ENCODE measurements at regions not wholly inside any gene's neighbourhood (a gene's known extent, or its start where the extent isn't known, plus 50 kb on each side); places are given as distances from the start of the nearest gene placed in this dataset.

DNA sequence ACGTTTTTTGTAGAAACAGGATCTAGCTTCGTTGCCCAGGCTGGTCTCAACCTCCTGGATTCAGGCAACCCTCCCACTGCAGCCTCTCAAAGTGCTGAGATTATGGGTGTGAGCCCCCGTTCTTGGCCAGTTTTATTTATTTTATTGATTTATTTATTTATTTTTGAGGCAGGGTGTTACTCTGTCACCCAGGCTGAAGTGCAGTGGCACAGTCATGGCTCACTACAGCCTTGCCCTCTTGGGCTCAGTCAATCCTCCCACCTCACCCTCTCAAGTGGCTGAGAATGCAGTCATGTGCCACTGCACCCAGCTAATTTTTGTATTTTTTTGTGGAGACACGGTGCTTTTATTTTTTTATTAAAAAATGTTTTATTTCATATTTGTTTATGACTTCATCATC is 79.9 kb upstream of the ATF7IP2 start:
- no peak for DNase-seq
- Histone ChIP-seq H3K27me3 (replicated peaks; ENCODE audit: insufficient read depth) (no peaks in the 10 kb centered on the region), H2AFZ (no peak overlapping the region), H3K9me2 (ENCODE audit: insufficient read depth) (no peaks in the 10 kb centered on the region), H3F3A (ENCODE audit: insufficient read depth) (no peaks in the 10 kb centered on the region), H3K4me3 (no peak overlapping the region), H3K9ac (no peak overlapping the region), H3K4me1 (ENCODE audit: insufficient read depth) (no peaks in the 10 kb centered on the region), H3K9me3 (ENCODE audit: low read depth) (no peaks in the 10 kb centered on the region), H3K79me2 (ENCODE audit: insufficient read depth) (no peaks in the 10 kb centered on the region), H3K27ac (no peak overlapping the region), H3K4me2 (ENCODE audit: unreplicated experiment) (no peak overlapping the region), H4K20me1 (ENCODE audit: insufficient read depth) (no peaks in the 10 kb centered on the region), H3K36me3 (ENCODE audit: low read depth) (no peaks in the 10 kb centered on the region)
- in situ Hi-C loops (cut with MboI), result no loop called here
- 29 to 30% methylated on average over 4 of the region's 4 CpGs for WGBS, 2 experiments (ENCODE audit: low coverage in 1 of 2, low lambda C conversion rate in 2 of 2, missing lambda C conversion rate in 2 of 2)
- TF ChIP-seq EZH2phosphoT487 (IDR thresholded peaks at IDR 0.05; ENCODE audit: insufficient read depth, low read depth), result no peak
- no peak for TF ChIP-seq EZH2 (IDR thresholded peaks at IDR 0.05; ENCODE audit: insufficient read depth, poor library complexity, severe bottlenecking)

DNA sequence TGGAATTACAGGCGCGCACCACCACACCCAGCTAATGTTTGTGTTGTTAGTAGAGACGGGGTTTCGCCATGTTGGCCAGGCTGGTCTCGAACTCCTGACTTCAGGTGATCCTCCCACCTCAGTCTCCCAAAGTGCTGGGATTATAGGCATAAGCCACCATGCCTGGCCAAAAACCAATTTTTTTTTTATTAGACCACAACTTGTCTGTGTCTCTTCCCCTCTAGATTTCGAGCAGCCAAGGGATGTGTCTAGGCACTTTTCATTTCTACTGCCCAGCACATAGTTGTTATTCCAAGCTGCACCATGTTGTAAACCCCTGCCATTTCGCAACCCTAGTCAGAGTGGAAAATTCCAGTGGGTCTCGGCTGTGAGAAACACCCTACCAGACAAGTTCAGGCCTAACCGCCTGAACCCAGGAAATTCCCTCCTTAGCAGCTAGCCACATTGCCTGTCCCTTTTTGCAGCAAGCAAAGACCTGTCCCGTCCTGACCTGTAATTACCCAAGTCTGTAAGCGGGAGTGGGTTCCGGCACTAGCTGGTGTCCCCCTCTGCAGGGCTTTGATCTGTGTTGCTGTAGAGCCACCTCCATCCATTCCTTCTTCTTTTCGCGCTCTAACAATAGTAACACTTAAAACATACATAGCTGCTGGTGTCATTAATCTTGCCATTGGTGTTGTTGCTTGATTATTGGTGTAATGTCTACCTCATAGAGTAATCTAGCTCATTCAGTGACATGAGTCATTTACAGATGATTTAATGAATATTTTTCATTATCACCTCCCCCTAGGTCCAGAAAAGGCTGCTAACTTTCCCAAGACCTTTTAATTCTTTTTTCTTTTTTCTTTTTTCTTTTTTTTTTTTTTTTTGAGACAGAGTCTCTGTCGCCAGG is 77.3 kb upstream of the ATF7IP2 start:
- H2AFZ ChIP-seq, result no peak overlapping the region
- H3K27me3 ChIP-seq (replicated peaks; ENCODE audit: insufficient read depth), result no peaks in the 10 kb centered on the region
- no peaks in the 10 kb centered on the region for H3K9me2 ChIP-seq (ENCODE audit: insufficient read depth)
- TF ChIP-seq EZH2phosphoT487 (IDR thresholded peaks at IDR 0.05; ENCODE audit: insufficient read depth, low read depth) (no peak), EZH2 (IDR thresholded peaks at IDR 0.05; ENCODE audit: insufficient read depth, poor library complexity, severe bottlenecking) (no peak)
- H3K9me3 ChIP-seq (ENCODE audit: low read depth), result no peaks in the 10 kb centered on the region
- 44 to 46% methylated on average over 14 to 15 of the region's 15 CpGs for WGBS, 2 experiments (ENCODE audit: low coverage in 1 of 2, low lambda C conversion rate in 2 of 2, missing lambda C conversion rate in 2 of 2)
- no peak overlapping the region for H3K27ac ChIP-seq
- no peaks in the 10 kb centered on the region for H3K4me1 ChIP-seq (ENCODE audit: insufficient read depth)
- H4K20me1 ChIP-seq (ENCODE audit: insufficient read depth), result no peaks in the 10 kb centered on the region
- no peaks in the 10 kb centered on the region for H3F3A ChIP-seq (ENCODE audit: insufficient read depth)
- no peaks in the 10 kb centered on the region for H3K79me2 ChIP-seq (ENCODE audit: insufficient read depth)
- no peaks in the 10 kb centered on the region for H3K36me3 ChIP-seq (ENCODE audit: low read depth)
- no peak overlapping the region for H3K4me2 ChIP-seq (ENCODE audit: unreplicated experiment)
- no peak overlapping the region for H3K4me3 ChIP-seq
- DNase-seq, result no peak
- no peak overlapping the region for H3K9ac ChIP-seq
- in situ Hi-C loops (cut with MboI), result no loop called here

DNA sequence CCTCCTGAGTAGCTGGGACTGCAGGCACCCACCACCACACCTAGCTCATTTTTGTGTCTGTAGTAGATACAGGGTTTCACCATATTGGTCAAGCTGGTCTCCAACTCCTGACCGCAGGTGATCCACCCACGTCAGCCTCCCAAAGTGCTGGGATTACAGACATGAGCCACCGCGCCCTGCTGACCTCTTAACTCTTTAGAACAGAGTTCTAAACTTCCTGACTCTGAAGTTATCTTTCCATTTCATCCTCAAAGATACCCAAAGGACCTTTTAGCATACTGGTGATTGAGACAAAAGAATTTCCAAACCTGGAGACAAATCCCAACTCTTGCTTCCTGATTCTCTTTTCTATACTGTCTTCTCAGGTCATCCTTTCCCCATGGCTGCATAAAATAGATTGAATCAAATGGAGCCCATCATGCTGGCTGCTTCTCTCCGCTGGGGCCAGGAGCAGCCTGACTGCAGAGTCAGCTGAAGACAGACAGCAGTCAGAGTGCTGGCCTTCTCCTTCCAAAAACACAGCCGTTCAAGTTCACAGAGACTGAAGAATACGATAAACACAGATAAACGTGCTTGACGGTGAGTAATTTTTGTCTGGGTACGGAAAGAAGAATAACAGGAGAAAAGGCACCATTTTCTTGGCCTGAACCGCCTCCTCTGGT is 76.5 kb upstream of the ATF7IP2 start:
- Histone ChIP-seq H3K79me2 (ENCODE audit: insufficient read depth) (no peaks in the 10 kb centered on the region), H3K9me2 (ENCODE audit: insufficient read depth) (no peaks in the 10 kb centered on the region), H2AFZ (no peak overlapping the region), H3K27me3 (replicated peaks; ENCODE audit: insufficient read depth) (no peaks in the 10 kb centered on the region), H3K4me1 (ENCODE audit: insufficient read depth) (no peaks in the 10 kb centered on the region), H3K36me3 (ENCODE audit: low read depth) (no peaks in the 10 kb centered on the region), H3F3A (ENCODE audit: insufficient read depth) (no peaks in the 10 kb centered on the region), H3K9me3 (ENCODE audit: low read depth) (no peaks in the 10 kb centered on the region), H3K4me3 (no peak overlapping the region), H3K27ac (no peak overlapping the region), H3K4me2 (ENCODE audit: unreplicated experiment) (no peak overlapping the region), H4K20me1 (ENCODE audit: insufficient read depth) (no peaks in the 10 kb centered on the region), H3K9ac (no peak overlapping the region)
- no peak for DNase-seq
- in situ Hi-C loops (cut with MboI), result no loop called here
- 47 to 51% methylated on average over 10 to 11 of the region's 11 CpGs for WGBS, 2 experiments (ENCODE audit: low coverage in 1 of 2, low lambda C conversion rate in 2 of 2, missing lambda C conversion rate in 2 of 2)
- TF ChIP-seq EZH2 (IDR thresholded peaks at IDR 0.05; ENCODE audit: insufficient read depth, poor library complexity, severe bottlenecking), result no peak
- no peak for TF ChIP-seq EZH2phosphoT487 (IDR thresholded peaks at IDR 0.05; ENCODE audit: insufficient read depth, low read depth)

DNA sequence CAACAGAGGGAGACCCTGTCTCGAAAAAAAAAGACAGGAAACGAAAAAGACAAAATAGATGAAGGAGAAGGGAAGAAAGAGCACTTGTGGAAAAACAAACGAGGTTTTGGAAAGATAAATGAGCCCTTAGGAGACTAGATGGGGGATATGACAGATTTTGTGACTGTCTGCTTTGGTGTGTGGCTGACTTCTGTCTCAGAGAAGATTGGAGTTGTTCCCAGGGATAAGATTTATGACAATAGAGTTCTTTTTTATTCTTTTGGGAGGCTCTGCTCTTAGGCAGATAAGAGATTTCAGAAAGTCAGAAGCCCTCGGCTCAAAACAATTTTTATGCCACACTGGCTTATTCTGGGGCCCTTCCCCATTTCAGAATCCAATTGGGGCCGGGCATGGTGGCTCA is 73.9 kb upstream of the ATF7IP2 start:
- in situ Hi-C loops (cut with MboI), result no loop called here

More for the DNA sequence above, 73.9 kb upstream of the ATF7IP2 start:
- H2AFZ ChIP-seq, result no peak overlapping the region
- H3K9ac ChIP-seq, result no peak overlapping the region
- H3K36me3 ChIP-seq (ENCODE audit: low read depth), result no peaks in the 10 kb centered on the region
- H3K4me3 ChIP-seq, result no peak overlapping the region
- WGBS, 2 experiments (ENCODE audit: low coverage in 1 of 2, low lambda C conversion rate in 2 of 2, missing lambda C conversion rate in 2 of 2), result 3% methylated on average over 5 of the region's 5 CpGs
- no peaks in the 10 kb centered on the region for H3K9me2 ChIP-seq (ENCODE audit: insufficient read depth)
- no peaks in the 10 kb centered on the region for H3K79me2 ChIP-seq (ENCODE audit: insufficient read depth)
- no peaks in the 10 kb centered on the region for H4K20me1 ChIP-seq (ENCODE audit: insufficient read depth)
- DNase-seq, result no peak
- no peak overlapping the region for H3K27ac ChIP-seq
- H3K9me3 ChIP-seq (ENCODE audit: low read depth), result no peaks in the 10 kb centered on the region
- no peaks in the 10 kb centered on the region for H3K27me3 ChIP-seq (replicated peaks; ENCODE audit: insufficient read depth)
- no peaks in the 10 kb centered on the region for H3K4me1 ChIP-seq (ENCODE audit: insufficient read depth)
- TF ChIP-seq EZH2 (IDR thresholded peaks at IDR 0.05; ENCODE audit: insufficient read depth, poor library complexity, severe bottlenecking) (no peak), EZH2phosphoT487 (IDR thresholded peaks at IDR 0.05; ENCODE audit: insufficient read depth, low read depth) (no peak)
- H3K4me2 ChIP-seq (ENCODE audit: unreplicated experiment), result no peak overlapping the region
- no peaks in the 10 kb centered on the region for H3F3A ChIP-seq (ENCODE audit: insufficient read depth)

All from GM23248 (cell line).